ENCODE measurements at regions not wholly inside any gene's neighbourhood (a gene's known extent, or its start where the extent isn't known, plus 50 kb on each side); places are given as distances from the start of the nearest gene placed in this dataset.

- TF ChIP-seq TAF1 (IDR thresholded peaks at IDR 0.05; ENCODE audit: low read depth) (no peak), REST (IDR thresholded peaks at IDR 0.05; ENCODE audit: borderline replicate concordance) (no peak), EZH2 (IDR thresholded peaks at IDR 0.05; ENCODE audit: borderline replicate concordance, insufficient read depth, low read length, poor library complexity, severe bottlenecking) (no peak)
- H3K79me2 ChIP-seq (replicated peaks; ENCODE audit: insufficient read depth, low read length) = no peaks in the 10 kb centered on the region
- no peak overlapping the region for H2AFZ ChIP-seq (ENCODE audit: low read depth, low read length)
Measured at GRCh38 chr15:62492900-62493299, 327.8 kb upstream of the C2CD4B start.

GRCh38 chr15:62494197-62494596 lies 329.1 kb upstream of the C2CD4B start:
- H3K9ac ChIP-seq (ENCODE audit: low read length) = no peak overlapping the region
- H2AFZ ChIP-seq (ENCODE audit: low read depth, low read length) = no peak overlapping the region
- no peak overlapping the region for H3K4me3 ChIP-seq (ENCODE audit: low read length)
- no peak for TF ChIP-seq POLR2AphosphoS5 (IDR thresholded peaks at IDR 0.05)
- TF ChIP-seq CTCF (IDR thresholded peaks at IDR 0.05; ENCODE audit: poor library complexity, severe bottlenecking) = no peak
- TF ChIP-seq REST (IDR thresholded peaks at IDR 0.05; ENCODE audit: borderline replicate concordance) = no peak
- TF ChIP-seq RAD21 (conservative IDR thresholded peaks at IDR 0.05) = no peak
- TF ChIP-seq TAF1 (IDR thresholded peaks at IDR 0.05; ENCODE audit: low read depth) = no peak
- no peak for TF ChIP-seq SMC3 (conservative IDR thresholded peaks at IDR 0.05; ENCODE audit: poor library complexity)
- no peak for TF ChIP-seq EP300 (conservative IDR thresholded peaks at IDR 0.05; ENCODE audit: poor library complexity, severe bottlenecking)
- no peak for TF ChIP-seq EZH2 (IDR thresholded peaks at IDR 0.05; ENCODE audit: borderline replicate concordance, insufficient read depth, low read length, poor library complexity, severe bottlenecking)
- no peak for TF ChIP-seq MXI1 (conservative IDR thresholded peaks at IDR 0.05; ENCODE audit: poor library complexity, severe bottlenecking)
- H3K79me2 ChIP-seq (replicated peaks; ENCODE audit: insufficient read depth, low read length) = no peaks in the 10 kb centered on the region
- H3K27me3 ChIP-seq (ENCODE audit: insufficient read depth, low read depth, low read length) = no peaks in the 10 kb centered on the region
- no peaks in the 10 kb centered on the region for H3K9me2 ChIP-seq (ENCODE audit: insufficient read depth, low read length)
- H3F3A ChIP-seq (ENCODE audit: insufficient read depth, low read length, poor library complexity, severe bottlenecking) = no peaks in the 10 kb centered on the region
- H4K20me1 ChIP-seq (ENCODE audit: insufficient read depth) = no peaks in the 10 kb centered on the region
- H3K9me3 ChIP-seq (ENCODE audit: low read length) = no peaks in the 10 kb centered on the region
- no peaks in the 10 kb centered on the region for H3K36me3 ChIP-seq (ENCODE audit: insufficient read depth, low read length)
- H3K27ac ChIP-seq (ENCODE audit: low read length) = no peak overlapping the region
- H3K4me2 ChIP-seq (ENCODE audit: low read length) = no peak overlapping the region

More at GRCh38 chr15:62492900-62493299, 327.8 kb upstream of the C2CD4B start:
- no peaks in the 10 kb centered on the region for H3K9me3 ChIP-seq (ENCODE audit: low read length)
- no peak overlapping the region for H3K4me2 ChIP-seq (ENCODE audit: low read length)
- H3K27ac ChIP-seq (ENCODE audit: low read length) = no peak overlapping the region
- H3K36me3 ChIP-seq (ENCODE audit: insufficient read depth, low read length) = no peaks in the 10 kb centered on the region
- no peaks in the 10 kb centered on the region for H3K9me2 ChIP-seq (ENCODE audit: insufficient read depth, low read length)
- H4K20me1 ChIP-seq (ENCODE audit: insufficient read depth) = no peaks in the 10 kb centered on the region
- no peak overlapping the region for H3K9ac ChIP-seq (ENCODE audit: low read length)
- H3F3A ChIP-seq (ENCODE audit: insufficient read depth, low read length, poor library complexity, severe bottlenecking) = no peaks in the 10 kb centered on the region
- H3K27me3 ChIP-seq (ENCODE audit: insufficient read depth, low read depth, low read length) = no peaks in the 10 kb centered on the region
- no peak overlapping the region for H3K4me3 ChIP-seq (ENCODE audit: low read length)
